ENCODE measurements at regions not wholly inside any gene's neighbourhood (a gene's known extent, or its start where the extent isn't known, plus 50 kb on each side); places are given as distances from the start of the nearest gene placed in this dataset.

GRCh38 chr3:76051145-76051544 is 265.8 kb upstream of the ZNF717 start:
- TF ChIP-seq CTCF (conservative IDR thresholded peaks at IDR 0.05; ENCODE audit: low read length) (no peak), EZH2phosphoT487 (IDR thresholded peaks at IDR 0.05; ENCODE audit: borderline replicate concordance) (no peak)

Data from Loucy (cell line).